WTC11 (cell line): ENCODE measurements at regions not wholly inside any gene's neighbourhood (a gene's known extent, or its start where the extent isn't known, plus 50 kb on each side); places are given as distances from the start of the nearest gene placed in this dataset.

Source experiments
- TEAD1 ChIP-seq: sonication (generic); formaldehyde crosslinking; IDR thresholded peaks from 2 replicates; pipeline ENCODE4 v1.8.0; 2022; ENCODE audit warnings: mild to moderate bottlenecking, missing genetic modification reagents
- ZBTB21 ChIP-seq: sonication (generic); formaldehyde crosslinking; IDR thresholded peaks from 2 replicates; pipeline ENCODE4 v1.8.1; 2023; ENCODE audit warnings: mild to moderate bottlenecking, missing genetic modification reagents, borderline replicate concordance
- ZNF263 ChIP-seq: sonication (generic); formaldehyde crosslinking; IDR thresholded peaks from 2 replicates; pipeline ENCODE4 v1.8.1; 2022; ENCODE audit warnings: low read depth, mild to moderate bottlenecking, moderate library complexity, missing genetic modification reagents
- TF ChIP-seq, protein P1 (sequence below): sonication (generic); formaldehyde crosslinking; IDR thresholded peaks from 2 replicates; pipeline ENCODE4 v1.8.1; 2023; ENCODE audit warnings: mild to moderate bottlenecking, missing genetic modification reagents, moderate library complexity
- TF ChIP-seq, protein P2 (sequence below): fragments of 200-600 bp; IDR thresholded peaks from 2 replicates; pipeline ENCODE4 v1.8.0; 2022; ENCODE audit warnings: antibody characterized with exemption
- TF ChIP-seq, protein P3 (sequence below): sonication (generic); formaldehyde crosslinking; IDR thresholded peaks from 2 replicates; pipeline ENCODE4 v1.8.0; 2023; ENCODE audit warnings: missing genetic modification reagents
- TF ChIP-seq, protein P4 (sequence below): sonication (generic); formaldehyde crosslinking; IDR thresholded peaks from 2 replicates; pipeline ENCODE4 v1.8.0; 2022; ENCODE audit warnings: mild to moderate bottlenecking, missing genetic modification reagents

DNA sequence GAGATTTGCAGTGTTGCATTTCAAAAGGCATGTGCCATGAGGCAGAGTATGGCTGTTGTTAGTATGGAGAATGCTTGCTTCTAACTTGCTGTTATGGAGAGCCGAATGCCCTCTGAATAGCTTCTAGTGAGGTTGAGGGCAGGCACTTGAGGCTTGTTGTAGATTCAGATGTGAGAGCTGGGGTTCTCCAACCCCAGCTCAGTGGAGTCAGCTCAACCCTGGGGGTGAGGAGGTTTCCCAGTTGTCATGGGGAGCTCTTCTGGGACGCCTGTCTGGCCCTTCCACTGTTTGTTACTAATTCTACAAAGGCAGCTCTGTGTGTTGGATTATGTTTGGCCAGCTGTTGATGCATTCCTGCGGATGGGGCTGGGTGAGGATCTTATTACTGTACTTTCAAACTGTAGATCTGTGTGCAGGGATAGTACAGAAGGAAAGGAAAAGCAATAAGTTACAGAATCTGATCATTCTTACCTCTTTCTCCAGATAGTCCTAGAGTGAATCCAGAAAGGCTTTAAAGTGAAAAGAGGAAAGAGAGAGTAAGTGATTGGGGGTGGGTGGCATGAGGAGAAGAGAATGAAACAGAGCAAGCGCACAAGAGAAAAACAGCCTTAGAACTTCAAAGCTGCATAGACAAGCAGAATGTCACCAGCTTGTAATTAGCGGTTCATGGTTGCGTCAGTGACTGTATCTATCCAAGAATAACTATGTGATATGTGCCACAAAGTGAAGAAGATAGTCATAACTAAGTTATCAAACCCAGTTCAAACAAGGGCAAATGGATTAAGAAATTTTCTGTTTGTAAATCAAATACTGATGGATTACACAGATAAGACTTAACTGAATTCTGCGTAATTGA lies 148.7 kb downstream of the PRL start:
- no peak for TF ChIP-seq ZNF263 (CRISPR knock-in tag)
- TF ChIP-seq, protein P1, sequence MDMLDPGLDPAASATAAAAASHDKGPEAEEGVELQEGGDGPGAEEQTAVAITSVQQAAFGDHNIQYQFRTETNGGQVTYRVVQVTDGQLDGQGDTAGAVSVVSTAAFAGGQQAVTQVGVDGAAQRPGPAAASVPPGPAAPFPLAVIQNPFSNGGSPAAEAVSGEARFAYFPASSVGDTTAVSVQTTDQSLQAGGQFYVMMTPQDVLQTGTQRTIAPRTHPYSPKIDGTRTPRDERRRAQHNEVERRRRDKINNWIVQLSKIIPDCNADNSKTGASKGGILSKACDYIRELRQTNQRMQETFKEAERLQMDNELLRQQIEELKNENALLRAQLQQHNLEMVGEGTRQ (CRISPR knock-in tag), result no peak
- TF ChIP-seq ZBTB21 (CRISPR knock-in tag), result no peak
- TF ChIP-seq, protein P2, sequence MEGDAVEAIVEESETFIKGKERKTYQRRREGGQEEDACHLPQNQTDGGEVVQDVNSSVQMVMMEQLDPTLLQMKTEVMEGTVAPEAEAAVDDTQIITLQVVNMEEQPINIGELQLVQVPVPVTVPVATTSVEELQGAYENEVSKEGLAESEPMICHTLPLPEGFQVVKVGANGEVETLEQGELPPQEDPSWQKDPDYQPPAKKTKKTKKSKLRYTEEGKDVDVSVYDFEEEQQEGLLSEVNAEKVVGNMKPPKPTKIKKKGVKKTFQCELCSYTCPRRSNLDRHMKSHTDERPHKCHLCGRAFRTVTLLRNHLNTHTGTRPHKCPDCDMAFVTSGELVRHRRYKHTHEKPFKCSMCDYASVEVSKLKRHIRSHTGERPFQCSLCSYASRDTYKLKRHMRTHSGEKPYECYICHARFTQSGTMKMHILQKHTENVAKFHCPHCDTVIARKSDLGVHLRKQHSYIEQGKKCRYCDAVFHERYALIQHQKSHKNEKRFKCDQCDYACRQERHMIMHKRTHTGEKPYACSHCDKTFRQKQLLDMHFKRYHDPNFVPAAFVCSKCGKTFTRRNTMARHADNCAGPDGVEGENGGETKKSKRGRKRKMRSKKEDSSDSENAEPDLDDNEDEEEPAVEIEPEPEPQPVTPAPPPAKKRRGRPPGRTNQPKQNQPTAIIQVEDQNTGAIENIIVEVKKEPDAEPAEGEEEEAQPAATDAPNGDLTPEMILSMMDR, result no peak
- TF ChIP-seq, protein P3, sequence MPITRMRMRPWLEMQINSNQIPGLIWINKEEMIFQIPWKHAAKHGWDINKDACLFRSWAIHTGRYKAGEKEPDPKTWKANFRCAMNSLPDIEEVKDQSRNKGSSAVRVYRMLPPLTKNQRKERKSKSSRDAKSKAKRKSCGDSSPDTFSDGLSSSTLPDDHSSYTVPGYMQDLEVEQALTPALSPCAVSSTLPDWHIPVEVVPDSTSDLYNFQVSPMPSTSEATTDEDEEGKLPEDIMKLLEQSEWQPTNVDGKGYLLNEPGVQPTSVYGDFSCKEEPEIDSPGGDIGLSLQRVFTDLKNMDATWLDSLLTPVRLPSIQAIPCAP (CRISPR knock-in tag), result no peak
- no peak for TF ChIP-seq TEAD1 (CRISPR knock-in tag)
- TF ChIP-seq, protein P4, sequence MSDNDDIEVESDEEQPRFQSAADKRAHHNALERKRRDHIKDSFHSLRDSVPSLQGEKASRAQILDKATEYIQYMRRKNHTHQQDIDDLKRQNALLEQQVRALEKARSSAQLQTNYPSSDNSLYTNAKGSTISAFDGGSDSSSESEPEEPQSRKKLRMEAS, result no peak
